LNCAP (cell line): ENCODE measurements at regions not wholly inside any gene's neighbourhood (a gene's known extent, or its start where the extent isn't known, plus 50 kb on each side); places are given as distances from the start of the nearest gene placed in this dataset.

Source experiments
- TF ChIP-seq, protein P1 (sequence below): fragments of 450-650 bp; IDR thresholded peaks from 2 replicates; pipeline ENCODE4 v1.5.1; 2017; ENCODE audit warnings: mild to moderate bottlenecking

GRCh38 chr12:62044450-62045135 is 215.6 kb upstream of the USP15 start:
- TF ChIP-seq, protein P1, sequence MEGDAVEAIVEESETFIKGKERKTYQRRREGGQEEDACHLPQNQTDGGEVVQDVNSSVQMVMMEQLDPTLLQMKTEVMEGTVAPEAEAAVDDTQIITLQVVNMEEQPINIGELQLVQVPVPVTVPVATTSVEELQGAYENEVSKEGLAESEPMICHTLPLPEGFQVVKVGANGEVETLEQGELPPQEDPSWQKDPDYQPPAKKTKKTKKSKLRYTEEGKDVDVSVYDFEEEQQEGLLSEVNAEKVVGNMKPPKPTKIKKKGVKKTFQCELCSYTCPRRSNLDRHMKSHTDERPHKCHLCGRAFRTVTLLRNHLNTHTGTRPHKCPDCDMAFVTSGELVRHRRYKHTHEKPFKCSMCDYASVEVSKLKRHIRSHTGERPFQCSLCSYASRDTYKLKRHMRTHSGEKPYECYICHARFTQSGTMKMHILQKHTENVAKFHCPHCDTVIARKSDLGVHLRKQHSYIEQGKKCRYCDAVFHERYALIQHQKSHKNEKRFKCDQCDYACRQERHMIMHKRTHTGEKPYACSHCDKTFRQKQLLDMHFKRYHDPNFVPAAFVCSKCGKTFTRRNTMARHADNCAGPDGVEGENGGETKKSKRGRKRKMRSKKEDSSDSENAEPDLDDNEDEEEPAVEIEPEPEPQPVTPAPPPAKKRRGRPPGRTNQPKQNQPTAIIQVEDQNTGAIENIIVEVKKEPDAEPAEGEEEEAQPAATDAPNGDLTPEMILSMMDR, result no peak

DNA sequence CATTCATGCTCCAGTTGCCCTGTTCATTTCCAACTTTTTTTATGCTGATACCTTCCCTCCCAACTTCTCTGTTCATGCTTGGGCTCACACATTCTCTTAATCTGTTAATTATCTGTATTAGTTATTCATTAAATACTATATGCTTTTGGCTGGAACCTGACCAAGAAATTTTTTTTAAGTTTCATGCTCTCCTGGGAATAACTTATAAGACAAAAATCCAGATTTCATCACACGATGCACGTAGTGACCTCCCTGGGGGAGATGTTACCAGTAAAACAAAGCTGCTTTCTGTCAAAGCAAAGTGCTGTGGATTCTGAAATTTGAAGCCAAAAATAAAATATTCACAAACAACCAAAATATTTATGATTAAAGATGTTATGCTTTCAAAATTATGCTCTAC is 215.0 kb upstream of the USP15 start:
- TF ChIP-seq, protein P1, result no peak

- TF ChIP-seq, protein P1, result no peak
Observed at GRCh38 chr12:62050785-62051184, 209.4 kb upstream of the USP15 start.

- TF ChIP-seq, protein P1, result no peak
Observed at GRCh38 chr12:62069976-62070375, 190.2 kb upstream of the USP15 start.

DNA sequence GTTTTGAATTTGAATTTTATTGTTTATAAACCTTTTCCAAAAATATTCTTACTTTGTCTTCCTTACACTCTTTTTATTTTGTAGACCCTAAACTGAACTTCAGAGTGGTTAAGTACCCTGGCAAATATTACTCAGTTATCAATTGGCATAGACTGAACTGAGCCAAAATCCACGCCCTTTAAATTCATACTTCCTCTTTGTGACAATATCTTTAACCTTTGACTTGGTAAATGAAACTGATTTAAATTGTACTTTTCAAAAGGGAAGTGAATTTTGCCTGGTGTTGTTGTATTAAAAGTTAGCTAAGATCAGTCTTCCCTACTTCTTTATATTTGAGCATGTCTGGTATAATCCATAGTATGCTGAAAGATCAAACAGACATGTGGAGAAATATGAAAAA is 184.3 kb upstream of the USP15 start:
- TF ChIP-seq, protein P1, result no peak

DNA sequence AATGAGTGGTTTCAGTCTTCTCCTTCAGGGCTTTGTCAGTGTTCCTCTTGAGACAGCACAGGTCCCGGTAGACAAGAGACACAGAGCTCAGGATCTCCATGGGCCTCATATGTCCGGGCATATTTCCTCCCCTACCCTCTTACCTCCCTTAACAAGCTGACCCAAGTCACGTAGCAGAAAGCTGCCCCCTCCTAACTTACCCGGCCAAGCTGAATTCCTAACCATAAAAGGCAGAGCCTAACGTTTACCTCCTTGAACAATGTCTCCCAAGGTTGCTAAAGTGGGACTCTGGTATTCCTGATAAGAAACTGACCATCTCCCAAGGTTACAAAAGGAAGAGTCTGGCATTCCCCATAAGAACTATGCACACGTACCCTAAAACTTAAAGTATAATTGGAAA is 182.2 kb upstream of the USP15 start:
- TF ChIP-seq, protein P1, result no peak

- TF ChIP-seq, protein P1, result no peak
Observed at GRCh38 chr12:62082448-62082847, 177.8 kb upstream of the USP15 start.

DNA sequence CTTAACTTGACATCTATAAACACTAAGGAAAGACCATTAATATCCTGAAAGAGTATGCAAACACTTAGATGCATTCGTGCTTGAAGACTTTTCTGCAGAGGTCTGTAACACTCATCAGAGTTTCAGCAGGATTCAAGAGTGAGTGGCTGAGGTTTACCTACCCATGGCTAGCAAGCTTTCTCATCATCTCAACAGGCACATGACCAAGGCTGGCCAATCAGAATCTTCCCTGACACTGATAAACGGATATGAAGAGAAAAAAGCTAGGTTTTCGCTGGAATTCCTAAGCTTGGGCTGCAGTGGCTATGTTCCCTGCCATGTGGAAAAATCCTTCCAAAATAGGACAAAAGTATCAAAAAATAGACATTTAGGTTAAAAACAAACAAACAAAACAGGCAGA is 162.1 kb upstream of the USP15 start:
- TF ChIP-seq, protein P1, result no peak
